ENCODE measurements at regions not wholly inside any gene's neighbourhood (a gene's known extent, or its start where the extent isn't known, plus 50 kb on each side); places are given as distances from the start of the nearest gene placed in this dataset.

- TF ChIP-seq, protein P1, sequence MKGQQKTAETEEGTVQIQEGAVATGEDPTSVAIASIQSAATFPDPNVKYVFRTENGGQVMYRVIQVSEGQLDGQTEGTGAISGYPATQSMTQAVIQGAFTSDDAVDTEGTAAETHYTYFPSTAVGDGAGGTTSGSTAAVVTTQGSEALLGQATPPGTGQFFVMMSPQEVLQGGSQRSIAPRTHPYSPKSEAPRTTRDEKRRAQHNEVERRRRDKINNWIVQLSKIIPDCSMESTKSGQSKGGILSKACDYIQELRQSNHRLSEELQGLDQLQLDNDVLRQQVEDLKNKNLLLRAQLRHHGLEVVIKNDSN (IDR thresholded peaks at IDR 0.05), result no peak
- TF ChIP-seq EP300 (IDR thresholded peaks at IDR 0.05; ENCODE audit: borderline replicate concordance) (no peak), NFIC (IDR thresholded peaks at IDR 0.05) (no peak), YY1 (IDR thresholded peaks at IDR 0.05; ENCODE audit: low read depth) (no peak), ZBTB7A (IDR thresholded peaks at IDR 0.05; ENCODE audit: low read depth) (no peak)
Measured at GRCh38 chr6:122286512-122286911, 112.9 kb upstream of the HSF2 start.

Data from Ishikawa (cell line).